Kidney epithelial cell (primary cell): ENCODE measurements at regions not wholly inside any gene's neighbourhood (a gene's known extent, or its start where the extent isn't known, plus 50 kb on each side); places are given as distances from the start of the nearest gene placed in this dataset.

ENCODE experiments used
- DNase-seq: peaks from one replicate; pipeline ENCODE4 v3.0.0-alpha.2; 2010; ENCODE audit warnings: low read depth
- H3K27me3 ChIP-seq: 2 replicates; pipeline ENCODE4 v1.6.0; 2011; ENCODE audit warnings: low read length; ENCODE audit not compliant: control insufficient read depth, insufficient read depth
- H3K36me3 ChIP-seq: 2 replicates; pipeline ENCODE4 v1.5.1; 2011; ENCODE audit warnings: low read length; ENCODE audit not compliant: control insufficient read depth, insufficient read depth
- H3K4me3 ChIP-seq: 2 replicates; pipeline ENCODE4 v1.5.1; 2011; ENCODE audit warnings: low read depth, mild to moderate bottlenecking, control low read depth, low read length
- TF ChIP-seq, protein P1 (sequence below): IDR thresholded peaks from 2 replicates; pipeline ENCODE4 v1.5.1; 2011; ENCODE audit warnings: mild to moderate bottlenecking, moderate library complexity, low read length, control low read depth, inconsistent platforms; ENCODE audit not compliant: insufficient read depth, poor library complexity, severe bottlenecking

- DNase-seq = no peak
- Histone ChIP-seq H3K27me3 (no peaks in the 10 kb centered on the region), H3K4me3 (no peak overlapping the region), H3K36me3 (no peaks in the 10 kb centered on the region)
- TF ChIP-seq, protein P1, sequence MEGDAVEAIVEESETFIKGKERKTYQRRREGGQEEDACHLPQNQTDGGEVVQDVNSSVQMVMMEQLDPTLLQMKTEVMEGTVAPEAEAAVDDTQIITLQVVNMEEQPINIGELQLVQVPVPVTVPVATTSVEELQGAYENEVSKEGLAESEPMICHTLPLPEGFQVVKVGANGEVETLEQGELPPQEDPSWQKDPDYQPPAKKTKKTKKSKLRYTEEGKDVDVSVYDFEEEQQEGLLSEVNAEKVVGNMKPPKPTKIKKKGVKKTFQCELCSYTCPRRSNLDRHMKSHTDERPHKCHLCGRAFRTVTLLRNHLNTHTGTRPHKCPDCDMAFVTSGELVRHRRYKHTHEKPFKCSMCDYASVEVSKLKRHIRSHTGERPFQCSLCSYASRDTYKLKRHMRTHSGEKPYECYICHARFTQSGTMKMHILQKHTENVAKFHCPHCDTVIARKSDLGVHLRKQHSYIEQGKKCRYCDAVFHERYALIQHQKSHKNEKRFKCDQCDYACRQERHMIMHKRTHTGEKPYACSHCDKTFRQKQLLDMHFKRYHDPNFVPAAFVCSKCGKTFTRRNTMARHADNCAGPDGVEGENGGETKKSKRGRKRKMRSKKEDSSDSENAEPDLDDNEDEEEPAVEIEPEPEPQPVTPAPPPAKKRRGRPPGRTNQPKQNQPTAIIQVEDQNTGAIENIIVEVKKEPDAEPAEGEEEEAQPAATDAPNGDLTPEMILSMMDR = no peak
These were observed 362.3 kb downstream of the MYCN start for GRCh38 chr2:16302431-16303272.

DNA sequence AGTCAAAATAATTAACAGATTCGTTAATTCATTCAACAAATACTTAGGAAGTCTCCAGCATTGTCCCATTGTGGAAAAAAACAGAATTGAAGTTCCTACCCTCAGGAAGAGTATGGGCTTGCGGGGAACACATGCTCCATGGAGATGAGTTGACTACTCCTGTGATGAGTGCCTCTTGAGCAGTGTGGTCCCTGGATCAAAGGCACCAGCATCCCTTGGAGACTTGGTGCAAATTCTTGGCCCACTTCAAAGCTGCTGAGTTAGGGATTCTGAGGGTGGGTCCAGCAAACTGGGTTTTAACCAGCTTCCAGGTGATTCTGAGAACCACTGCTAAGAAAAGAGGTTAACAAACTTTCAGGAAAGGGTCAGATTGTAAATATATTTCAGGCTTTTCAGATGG is 361.6 kb downstream of the MYCN start:
- TF ChIP-seq, protein P1 = no peak
- Histone ChIP-seq H3K27me3 (no peaks in the 10 kb centered on the region), H3K4me3 (no peak overlapping the region), H3K36me3 (no peaks in the 10 kb centered on the region)
- DNase-seq = no peak

- H3K36me3 ChIP-seq = no peaks in the 10 kb centered on the region
- H3K27me3 ChIP-seq = no peaks in the 10 kb centered on the region
- H3K4me3 ChIP-seq = no peak overlapping the region
- TF ChIP-seq, protein P1 = no peak
- no peak for DNase-seq
These were observed 358.5 kb downstream of the MYCN start for GRCh38 chr2:16298866-16299265.

- DNase-seq = no peak
- Histone ChIP-seq H3K27me3 (no peaks in the 10 kb centered on the region), H3K4me3 (no peak overlapping the region), H3K36me3 (no peaks in the 10 kb centered on the region)
- TF ChIP-seq, protein P1 = no peak
These were observed 356.2 kb downstream of the MYCN start for GRCh38 chr2:16296331-16297250.

GRCh38 chr2:16296038-16296290 is 355.6 kb downstream of the MYCN start:
- TF ChIP-seq, protein P1 = no peak
- no peaks in the 10 kb centered on the region for H3K36me3 ChIP-seq
- DNase-seq = no peak
- no peak overlapping the region for H3K4me3 ChIP-seq
- H3K27me3 ChIP-seq = no peaks in the 10 kb centered on the region

GRCh38 chr2:16294791-16295190 is 354.4 kb downstream of the MYCN start:
- TF ChIP-seq, protein P1 = no peak
- no peak for DNase-seq
- Histone ChIP-seq H3K27me3 (no peaks in the 10 kb centered on the region), H3K4me3 (no peak overlapping the region), H3K36me3 (no peaks in the 10 kb centered on the region)
